HG03135 (cell line): ENCODE measurements at regions not wholly inside any gene's neighbourhood (a gene's known extent, or its start where the extent isn't known, plus 50 kb on each side); places are given as distances from the start of the nearest gene placed in this dataset.
"Not testable (repeated sequence)": the region's sequence is repeated elsewhere in the genome, so short reads cannot be mapped to it uniquely, and the experiment has no call there.

Source experiments
- ATAC-seq: cut with Tn5 transposase; IDR thresholded peaks from one replicate; pipeline ENCODE4 v1.9.1; 2021; ENCODE audit warnings: mild to moderate bottlenecking, moderate library complexity; ENCODE audit not compliant: unreplicated experiment

- no peak for ATAC-seq
Observed at GRCh38 chr14:84492685-84493084, 1037.3 kb upstream of the FLRT2 start.

- ATAC-seq = no peak
Observed at GRCh38 chr14:84493779-84494178, 1036.2 kb upstream of the FLRT2 start.

- ATAC-seq = no peak
Observed at GRCh38 chr14:84496677-84497076, 1033.3 kb upstream of the FLRT2 start.

GRCh38 chr14:84512823-84513222 lies 1017.1 kb upstream of the FLRT2 start:
- not testable (repeated sequence) for ATAC-seq

- ATAC-seq = no peak
Observed at GRCh38 chr14:84519836-84520235, 1010.1 kb upstream of the FLRT2 start.

GRCh38 chr14:84520711-84521338 lies 1009.1 kb upstream of the FLRT2 start:
- no peak for ATAC-seq

GRCh38 chr14:84523746-84524145 lies 1006.2 kb upstream of the FLRT2 start:
- no peak for ATAC-seq

- ATAC-seq = no peak
Observed at GRCh38 chr14:84527706-84528105, 1002.2 kb upstream of the FLRT2 start.

GRCh38 chr14:84532016-84532415 lies 997.9 kb upstream of the FLRT2 start:
- ATAC-seq = no peak

- ATAC-seq = no peak
Observed at GRCh38 chr14:84533181-84533725, 996.7 kb upstream of the FLRT2 start.

GRCh38 chr14:84533791-84534190 lies 996.2 kb upstream of the FLRT2 start:
- ATAC-seq = no peak

GRCh38 chr14:84535484-84535883 lies 994.5 kb upstream of the FLRT2 start:
- no peak for ATAC-seq

- no peak for ATAC-seq
Observed at GRCh38 chr14:84535976-84536375, 994.0 kb upstream of the FLRT2 start.

- no peak for ATAC-seq
Observed at GRCh38 chr14:84541018-84541417, 988.9 kb upstream of the FLRT2 start.

- ATAC-seq = no peak
Observed at GRCh38 chr14:84543859-84544258, 986.1 kb upstream of the FLRT2 start.

GRCh38 chr14:84544486-84545131 lies 985.3 kb upstream of the FLRT2 start:
- ATAC-seq = no peak

GRCh38 chr14:84546236-84546635 lies 983.7 kb upstream of the FLRT2 start:
- no peak for ATAC-seq

- ATAC-seq = no peak
Observed at GRCh38 chr14:84554136-84554535, 975.8 kb upstream of the FLRT2 start.

GRCh38 chr14:84555493-84555892 lies 974.5 kb upstream of the FLRT2 start:
- ATAC-seq = no peak

GRCh38 chr14:84566109-84566508 lies 963.8 kb upstream of the FLRT2 start:
- ATAC-seq = no peak

GRCh38 chr14:84575681-84576080 lies 954.3 kb upstream of the FLRT2 start:
- ATAC-seq = no peak

GRCh38 chr14:84579292-84579691 lies 950.7 kb upstream of the FLRT2 start:
- ATAC-seq = no peak

GRCh38 chr14:84581041-84581440 lies 948.9 kb upstream of the FLRT2 start:
- no peak for ATAC-seq
